ENCODE measurements at regions not wholly inside any gene's neighbourhood (a gene's known extent, or its start where the extent isn't known, plus 50 kb on each side); places are given as distances from the start of the nearest gene placed in this dataset.

DNA sequence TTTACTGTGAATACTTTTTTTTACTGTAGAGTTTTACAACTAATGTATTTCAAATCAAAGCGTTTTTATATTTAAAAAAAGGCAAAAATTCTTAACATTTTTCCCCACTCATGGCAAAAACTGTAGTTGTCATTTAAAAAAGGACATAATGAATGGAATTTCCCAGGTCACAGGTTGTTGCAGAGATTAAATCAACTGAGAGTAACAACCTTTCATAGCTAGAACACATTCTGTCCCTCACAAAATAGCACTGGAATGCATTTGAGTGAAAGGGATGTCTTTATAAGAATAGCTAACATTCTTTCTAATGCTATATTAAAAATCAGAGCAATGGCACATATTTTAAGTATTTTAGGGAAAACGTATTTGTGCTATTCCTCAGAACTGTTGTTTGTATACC is 1393.3 kb upstream of the ATXN8OS start:
- TF ChIP-seq, protein P1, sequence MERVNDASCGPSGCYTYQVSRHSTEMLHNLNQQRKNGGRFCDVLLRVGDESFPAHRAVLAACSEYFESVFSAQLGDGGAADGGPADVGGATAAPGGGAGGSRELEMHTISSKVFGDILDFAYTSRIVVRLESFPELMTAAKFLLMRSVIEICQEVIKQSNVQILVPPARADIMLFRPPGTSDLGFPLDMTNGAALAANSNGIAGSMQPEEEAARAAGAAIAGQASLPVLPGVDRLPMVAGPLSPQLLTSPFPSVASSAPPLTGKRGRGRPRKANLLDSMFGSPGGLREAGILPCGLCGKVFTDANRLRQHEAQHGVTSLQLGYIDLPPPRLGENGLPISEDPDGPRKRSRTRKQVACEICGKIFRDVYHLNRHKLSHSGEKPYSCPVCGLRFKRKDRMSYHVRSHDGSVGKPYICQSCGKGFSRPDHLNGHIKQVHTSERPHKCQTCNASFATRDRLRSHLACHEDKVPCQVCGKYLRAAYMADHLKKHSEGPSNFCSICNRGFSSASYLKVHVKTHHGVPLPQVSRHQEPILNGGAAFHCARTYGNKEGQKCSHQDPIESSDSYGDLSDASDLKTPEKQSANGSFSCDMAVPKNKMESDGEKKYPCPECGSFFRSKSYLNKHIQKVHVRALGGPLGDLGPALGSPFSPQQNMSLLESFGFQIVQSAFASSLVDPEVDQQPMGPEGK (CRISPR knock-in tag; IDR thresholded peaks at IDR 0.05; ENCODE audit: borderline replicate concordance): no peak
- TF ChIP-seq ZFP30 (CRISPR knock-in tag; IDR thresholded peaks at IDR 0.05): no peak
- no peak for TF ChIP-seq ZNF565 (CRISPR knock-in tag; conservative IDR thresholded peaks at IDR 0.05; ENCODE audit: low read depth)
- no peak for TF ChIP-seq ZNF8 (CRISPR knock-in tag; IDR thresholded peaks at IDR 0.05)
- no peak for TF ChIP-seq SNAI2 (CRISPR knock-in tag; IDR thresholded peaks at IDR 0.05)
- no peak for TF ChIP-seq ZNF70 (CRISPR knock-in tag; IDR thresholded peaks at IDR 0.05)
- TF ChIP-seq ZFP3 (CRISPR knock-in tag; IDR thresholded peaks at IDR 0.05): no peak
- TF ChIP-seq ESRRG (CRISPR knock-in tag; IDR thresholded peaks at IDR 0.05): no peak
- TF ChIP-seq TOX (CRISPR knock-in tag; IDR thresholded peaks at IDR 0.05; ENCODE audit: borderline replicate concordance): no peak
- TF ChIP-seq, protein P2, sequence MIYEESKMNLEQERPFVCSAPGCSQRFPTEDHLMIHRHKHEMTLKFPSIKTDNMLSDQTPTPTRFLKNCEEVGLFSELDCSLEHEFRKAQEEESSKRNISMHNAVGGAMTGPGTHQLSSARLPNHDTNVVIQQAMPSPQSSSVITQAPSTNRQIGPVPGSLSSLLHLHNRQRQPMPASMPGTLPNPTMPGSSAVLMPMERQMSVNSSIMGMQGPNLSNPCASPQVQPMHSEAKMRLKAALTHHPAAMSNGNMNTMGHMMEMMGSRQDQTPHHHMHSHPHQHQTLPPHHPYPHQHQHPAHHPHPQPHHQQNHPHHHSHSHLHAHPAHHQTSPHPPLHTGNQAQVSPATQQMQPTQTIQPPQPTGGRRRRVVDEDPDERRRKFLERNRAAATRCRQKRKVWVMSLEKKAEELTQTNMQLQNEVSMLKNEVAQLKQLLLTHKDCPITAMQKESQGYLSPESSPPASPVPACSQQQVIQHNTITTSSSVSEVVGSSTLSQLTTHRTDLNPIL (CRISPR knock-in tag; IDR thresholded peaks at IDR 0.05; ENCODE audit: low read depth): no peak
